Keratinocyte (primary cell): ENCODE measurements at regions not wholly inside any gene's neighbourhood (a gene's known extent, or its start where the extent isn't known, plus 50 kb on each side); places are given as distances from the start of the nearest gene placed in this dataset.

Source experiments
- DNase-seq: peaks from one replicate; pipeline ENCODE4 v3.0.0-alpha.2; 2011; ENCODE audit warnings: low read depth, missing footprints, low spot score
- FAIRE-seq: peaks from 2 replicates; lab custom pipeline; 2011; peaks lifted over from hg19 to GRCh38; lab: Jason Lieb, UNC
- H2AFZ ChIP-seq: 2 replicates; pipeline ENCODE4 v1.6.0; 2012; ENCODE audit warnings: low read length, control low read depth, inconsistent platforms; ENCODE audit not compliant: control insufficient read depth
- H3K27ac ChIP-seq: 2 replicates; pipeline ENCODE4 v1.5.1; 2011; ENCODE audit warnings: low read length; ENCODE audit not compliant: control insufficient read depth, insufficient read depth
- H3K27me3 ChIP-seq: 3 replicates; pipeline ENCODE4 v1.6.0; 2011; ENCODE audit warnings: low read length; ENCODE audit not compliant: control insufficient read depth, insufficient read depth; ENCODE audit errors: extremely low read depth
- H3K36me3 ChIP-seq, 2 experiments: 2 replicates in 1 of 2; 3 replicates in 1 of 2; pipeline ENCODE4 v1.5.1; 2011; ENCODE audit warnings: low read length in 2 of 2, mild to moderate bottlenecking in 1 of 2; ENCODE audit not compliant: control insufficient read depth in 2 of 2, insufficient read depth in 2 of 2; ENCODE audit errors: extremely low read depth in 1 of 2
- H3K4me1 ChIP-seq: 3 replicates; pipeline ENCODE4 v1.5.1; 2011; ENCODE audit warnings: low read length; ENCODE audit not compliant: control insufficient read depth, insufficient read depth; ENCODE audit errors: extremely low read depth
- H3K4me2 ChIP-seq: 3 replicates; pipeline ENCODE4 v1.6.0; 2011; ENCODE audit warnings: low read depth, low read length; ENCODE audit not compliant: control insufficient read depth, insufficient read depth; ENCODE audit errors: extremely low read depth
- H3K4me3 ChIP-seq, 3 experiments: fragments of 200-600 bp in 1 of 3; sonication (generic) in 1 of 3; 2 replicates in 2 of 3; 3 replicates in 1 of 3; pipeline ENCODE4 v1.5.1; 2011 to 2016; ENCODE audit warnings: low read length in 3 of 3, mild to moderate bottlenecking in 3 of 3, control low read depth in 2 of 3, inconsistent platforms in 1 of 3, low read depth in 1 of 3, mixed read lengths in 1 of 3, mixed run types in 1 of 3, moderate library complexity in 1 of 3; ENCODE audit not compliant: control insufficient read depth in 2 of 3, insufficient read depth in 2 of 3; ENCODE audit errors: extremely low read depth in 1 of 3
- H3K79me2 ChIP-seq: 2 replicates; pipeline ENCODE4 v1.6.0; 2012; ENCODE audit warnings: low read length; ENCODE audit not compliant: control insufficient read depth, insufficient read depth
- H3K9ac ChIP-seq: 3 replicates; pipeline ENCODE4 v1.6.0; 2011; ENCODE audit warnings: low read length; ENCODE audit not compliant: control insufficient read depth, insufficient read depth; ENCODE audit errors: extremely low read depth
- H3K9me1 ChIP-seq: 3 replicates; pipeline ENCODE4 v1.6.0; 2011; ENCODE audit warnings: low read length; ENCODE audit not compliant: control insufficient read depth, insufficient read depth; ENCODE audit errors: extremely low read depth
- H3K9me3 ChIP-seq: 2 replicates; pipeline ENCODE4 v1.5.1; 2012; ENCODE audit warnings: low read depth, low read length; ENCODE audit not compliant: control insufficient read depth
- H4K20me1 ChIP-seq: 3 replicates; pipeline ENCODE4 v1.6.0; 2011; ENCODE audit warnings: low read length; ENCODE audit not compliant: control insufficient read depth, insufficient read depth; ENCODE audit errors: extremely low read depth
- EZH2 ChIP-seq: IDR thresholded peaks from one replicate; pipeline ENCODE4 v1.6.1; 2012; ENCODE audit warnings: inconsistent platforms, mild to moderate bottlenecking, low read length, moderate library complexity
- dilution Hi-C: fragments of 300-500 bp; cut with MboI; formaldehyde crosslinking; loops from one replicate; pipeline ENCODE4 v1.7.0; 2020; ENCODE audit warnings: low sequenced_read_pairs; ENCODE audit not compliant: extremely low pct_ligation_motif_present
- TF ChIP-seq, protein P1 (sequence below), 3 experiments: IDR thresholded peaks in 1 of 3; conservative IDR thresholded peaks in 1 of 3; optimal IDR thresholded peaks in 1 of 3; 2 replicates in 2 of 3; 3 replicates in 1 of 3; pipeline versions ENCODE3 to v1.5.1; 2011; ENCODE audit warnings: low read length in 3 of 3, mild to moderate bottlenecking in 3 of 3, moderate library complexity in 2 of 3, control low read depth in 1 of 3, inconsistent platforms in 1 of 3; ENCODE audit not compliant: insufficient read depth in 2 of 3; ENCODE audit errors: extremely low read depth in 1 of 3

GRCh38 chr6:14758421-14759081 is 487.3 kb upstream of the JARID2 start:
- Histone ChIP-seq H3K9ac (peak overlapping the region; percentile 30), H3K4me1 (peaks cover 23% of the 10 kb centered on the region), H3K4me3 (no peak overlapping the region), H4K20me1 (no peaks in the 10 kb centered on the region), H3K79me2 (no peaks in the 10 kb centered on the region), H3K27me3 (no peaks in the 10 kb centered on the region), H2AFZ (peak overlapping the region; percentile 4), H3K27ac (peak overlapping the region; percentile 73), H3K36me3 (no peaks in the 10 kb centered on the region), H3K4me2 (peak overlapping the region; percentile 55), H3K9me1 (no peaks in the 10 kb centered on the region), H3K9me3 (no peaks in the 10 kb centered on the region)
- FAIRE-seq (peak; percentile 84), DNase-seq (peak; percentile 46)
- TF ChIP-seq, protein P1, sequence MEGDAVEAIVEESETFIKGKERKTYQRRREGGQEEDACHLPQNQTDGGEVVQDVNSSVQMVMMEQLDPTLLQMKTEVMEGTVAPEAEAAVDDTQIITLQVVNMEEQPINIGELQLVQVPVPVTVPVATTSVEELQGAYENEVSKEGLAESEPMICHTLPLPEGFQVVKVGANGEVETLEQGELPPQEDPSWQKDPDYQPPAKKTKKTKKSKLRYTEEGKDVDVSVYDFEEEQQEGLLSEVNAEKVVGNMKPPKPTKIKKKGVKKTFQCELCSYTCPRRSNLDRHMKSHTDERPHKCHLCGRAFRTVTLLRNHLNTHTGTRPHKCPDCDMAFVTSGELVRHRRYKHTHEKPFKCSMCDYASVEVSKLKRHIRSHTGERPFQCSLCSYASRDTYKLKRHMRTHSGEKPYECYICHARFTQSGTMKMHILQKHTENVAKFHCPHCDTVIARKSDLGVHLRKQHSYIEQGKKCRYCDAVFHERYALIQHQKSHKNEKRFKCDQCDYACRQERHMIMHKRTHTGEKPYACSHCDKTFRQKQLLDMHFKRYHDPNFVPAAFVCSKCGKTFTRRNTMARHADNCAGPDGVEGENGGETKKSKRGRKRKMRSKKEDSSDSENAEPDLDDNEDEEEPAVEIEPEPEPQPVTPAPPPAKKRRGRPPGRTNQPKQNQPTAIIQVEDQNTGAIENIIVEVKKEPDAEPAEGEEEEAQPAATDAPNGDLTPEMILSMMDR (optimal IDR thresholded peaks at IDR 0.05 in 1 of 3, IDR thresholded peaks at IDR 0.05 in 1 of 3, conservative IDR thresholded peaks at IDR 0.05 in 1 of 3; ENCODE audit: extremely low read depth in 1 of 3, insufficient read depth in 2 of 3, low read length in 3 of 3), result no peak
- no peak for TF ChIP-seq EZH2
- dilution Hi-C loops, result no loop called here

- DNase-seq (no peak), FAIRE-seq (no peak)
- Histone ChIP-seq H3K79me2 (no peaks in the 10 kb centered on the region), H2AFZ (no peak overlapping the region), H3K27ac (no peak overlapping the region), H3K9me1 (no peaks in the 10 kb centered on the region), H3K36me3 (no peaks in the 10 kb centered on the region), H3K9me3 (no peaks in the 10 kb centered on the region), H3K27me3 (no peaks in the 10 kb centered on the region), H4K20me1 (no peaks in the 10 kb centered on the region), H3K9ac (no peak overlapping the region), H3K4me2 (no peak overlapping the region), H3K4me1 (peaks cover 26% of the 10 kb centered on the region), H3K4me3 (no peak overlapping the region)
- dilution Hi-C loops, result no loop called here
- TF ChIP-seq, protein P1 (optimal IDR thresholded peaks at IDR 0.05 in 1 of 3, IDR thresholded peaks at IDR 0.05 in 1 of 3, conservative IDR thresholded peaks at IDR 0.05 in 1 of 3; ENCODE audit: extremely low read depth in 1 of 3, insufficient read depth in 2 of 3, low read length in 3 of 3), result no peak
- TF ChIP-seq EZH2, result no peak
Observed at GRCh38 chr6:14759976-14760672, 485.7 kb upstream of the JARID2 start.
